ENCODE measurements at regions not wholly inside any gene's neighbourhood (a gene's known extent, or its start where the extent isn't known, plus 50 kb on each side); places are given as distances from the start of the nearest gene placed in this dataset.

- TF ChIP-seq, protein P1, sequence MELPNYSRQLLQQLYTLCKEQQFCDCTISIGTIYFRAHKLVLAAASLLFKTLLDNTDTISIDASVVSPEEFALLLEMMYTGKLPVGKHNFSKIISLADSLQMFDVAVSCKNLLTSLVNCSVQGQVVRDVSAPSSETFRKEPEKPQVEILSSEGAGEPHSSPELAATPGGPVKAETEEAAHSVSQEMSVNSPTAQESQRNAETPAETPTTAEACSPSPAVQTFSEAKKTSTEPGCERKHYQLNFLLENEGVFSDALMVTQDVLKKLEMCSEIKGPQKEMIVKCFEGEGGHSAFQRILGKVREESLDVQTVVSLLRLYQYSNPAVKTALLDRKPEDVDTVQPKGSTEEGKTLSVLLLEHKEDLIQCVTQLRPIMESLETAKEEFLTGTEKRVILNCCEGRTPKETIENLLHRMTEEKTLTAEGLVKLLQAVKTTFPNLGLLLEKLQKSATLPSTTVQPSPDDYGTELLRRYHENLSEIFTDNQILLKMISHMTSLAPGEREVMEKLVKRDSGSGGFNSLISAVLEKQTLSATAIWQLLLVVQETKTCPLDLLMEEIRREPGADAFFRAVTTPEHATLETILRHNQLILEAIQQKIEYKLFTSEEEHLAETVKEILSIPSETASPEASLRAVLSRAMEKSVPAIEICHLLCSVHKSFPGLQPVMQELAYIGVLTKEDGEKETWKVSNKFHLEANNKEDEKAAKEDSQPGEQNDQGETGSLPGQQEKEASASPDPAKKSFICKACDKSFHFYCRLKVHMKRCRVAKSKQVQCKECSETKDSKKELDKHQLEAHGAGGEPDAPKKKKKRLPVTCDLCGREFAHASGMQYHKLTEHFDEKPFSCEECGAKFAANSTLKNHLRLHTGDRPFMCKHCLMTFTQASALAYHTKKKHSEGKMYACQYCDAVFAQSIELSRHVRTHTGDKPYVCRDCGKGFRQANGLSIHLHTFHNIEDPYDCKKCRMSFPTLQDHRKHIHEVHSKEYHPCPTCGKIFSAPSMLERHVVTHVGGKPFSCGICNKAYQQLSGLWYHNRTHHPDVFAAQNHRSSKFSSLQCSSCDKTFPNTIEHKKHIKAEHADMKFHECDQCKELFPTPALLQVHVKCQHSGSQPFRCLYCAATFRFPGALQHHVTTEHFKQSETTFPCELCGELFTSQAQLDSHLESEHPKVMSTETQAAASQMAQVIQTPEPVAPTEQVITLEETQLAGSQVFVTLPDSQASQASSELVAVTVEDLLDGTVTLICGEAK (IDR thresholded peaks at IDR 0.05): no peak
- TF ChIP-seq, protein P1 (CRISPR knock-in tag; IDR thresholded peaks at IDR 0.05): no peak
- TF ChIP-seq, protein P2, sequence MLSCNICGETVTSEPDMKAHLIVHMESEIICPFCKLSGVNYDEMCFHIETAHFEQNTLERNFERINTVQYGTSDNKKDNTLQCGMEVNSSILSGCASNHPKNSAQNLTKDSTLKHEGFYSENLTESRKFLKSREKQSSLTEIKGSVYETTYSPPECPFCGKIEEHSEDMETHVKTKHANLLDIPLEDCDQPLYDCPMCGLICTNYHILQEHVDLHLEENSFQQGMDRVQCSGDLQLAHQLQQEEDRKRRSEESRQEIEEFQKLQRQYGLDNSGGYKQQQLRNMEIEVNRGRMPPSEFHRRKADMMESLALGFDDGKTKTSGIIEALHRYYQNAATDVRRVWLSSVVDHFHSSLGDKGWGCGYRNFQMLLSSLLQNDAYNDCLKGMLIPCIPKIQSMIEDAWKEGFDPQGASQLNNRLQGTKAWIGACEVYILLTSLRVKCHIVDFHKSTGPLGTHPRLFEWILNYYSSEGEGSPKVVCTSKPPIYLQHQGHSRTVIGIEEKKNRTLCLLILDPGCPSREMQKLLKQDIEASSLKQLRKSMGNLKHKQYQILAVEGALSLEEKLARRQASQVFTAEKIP (CRISPR knock-in tag; IDR thresholded peaks at IDR 0.05; ENCODE audit: borderline replicate concordance): no peak
- no peak for TF ChIP-seq SP2 (CRISPR knock-in tag; IDR thresholded peaks at IDR 0.05)
Measured at GRCh38 chr6:23736577-23736976, 389.4 kb upstream of the NRSN1 start (continued).

Data from HepG2 (cell line).